Lower leg skin (tissue), 3 donors: ENCODE measurements at regions not wholly inside any gene's neighbourhood (a gene's known extent, or its start where the extent isn't known, plus 50 kb on each side); places are given as distances from the start of the nearest gene placed in this dataset.
"Not testable (repeated sequence)": the region's sequence is repeated elsewhere in the genome, so short reads cannot be mapped to it uniquely, and the experiment has no call there.

Experiments
- POLR2A ChIP-seq, 2 donors: fragments of 450-650 bp; IDR thresholded peaks; one replicate each; pipeline ENCODE4 v1.6.1; 2016 to 2017; ENCODE audit warnings: antibody characterized with exemption in 2 of 2, mild to moderate bottlenecking in 1 of 2, moderate library complexity in 1 of 2
- TF ChIP-seq, protein P1 (sequence below), 3 donors: fragments of 450-650 bp; IDR thresholded peaks; one replicate each; pipeline ENCODE4 v1.5.1; 2016; ENCODE audit warnings: antibody characterized with exemption in 3 of 3, mild to moderate bottlenecking in 3 of 3, moderate library complexity in 2 of 3

GRCh38 chr1:166416831-166417230 is 250.0 kb upstream of the FAM78B start:
- TF ChIP-seq, protein P1, sequence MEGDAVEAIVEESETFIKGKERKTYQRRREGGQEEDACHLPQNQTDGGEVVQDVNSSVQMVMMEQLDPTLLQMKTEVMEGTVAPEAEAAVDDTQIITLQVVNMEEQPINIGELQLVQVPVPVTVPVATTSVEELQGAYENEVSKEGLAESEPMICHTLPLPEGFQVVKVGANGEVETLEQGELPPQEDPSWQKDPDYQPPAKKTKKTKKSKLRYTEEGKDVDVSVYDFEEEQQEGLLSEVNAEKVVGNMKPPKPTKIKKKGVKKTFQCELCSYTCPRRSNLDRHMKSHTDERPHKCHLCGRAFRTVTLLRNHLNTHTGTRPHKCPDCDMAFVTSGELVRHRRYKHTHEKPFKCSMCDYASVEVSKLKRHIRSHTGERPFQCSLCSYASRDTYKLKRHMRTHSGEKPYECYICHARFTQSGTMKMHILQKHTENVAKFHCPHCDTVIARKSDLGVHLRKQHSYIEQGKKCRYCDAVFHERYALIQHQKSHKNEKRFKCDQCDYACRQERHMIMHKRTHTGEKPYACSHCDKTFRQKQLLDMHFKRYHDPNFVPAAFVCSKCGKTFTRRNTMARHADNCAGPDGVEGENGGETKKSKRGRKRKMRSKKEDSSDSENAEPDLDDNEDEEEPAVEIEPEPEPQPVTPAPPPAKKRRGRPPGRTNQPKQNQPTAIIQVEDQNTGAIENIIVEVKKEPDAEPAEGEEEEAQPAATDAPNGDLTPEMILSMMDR (IDR thresholded peaks at IDR 0.05), result not testable (repeated sequence)
- not testable (repeated sequence) for TF ChIP-seq POLR2A (IDR thresholded peaks at IDR 0.05)
